Peyer's patch (tissue), 4 donors: ENCODE measurements at regions not wholly inside any gene's neighbourhood (a gene's known extent, or its start where the extent isn't known, plus 50 kb on each side); places are given as distances from the start of the nearest gene placed in this dataset.

ENCODE experiments used
- DNase-seq, 3 donors: peaks; one replicate each; pipeline ENCODE4 v3.0.0-alpha.2; 2017 to 2019
- H3K27ac ChIP-seq, 4 donors: fragments of 200-600 bp; sonication (generic); one replicate each; pipeline ENCODE4 v1.5.1; 2016 to 2019
- H3K27me3 ChIP-seq, 2 donors: fragments of 200-600 bp; sonication (generic); one replicate each; pipeline ENCODE4 v1.5.1; 2019
- H3K36me3 ChIP-seq, 3 donors: fragments of 200-600 bp; sonication (generic); one replicate each; pipeline ENCODE4 v1.5.1; 2016 to 2019
- H3K4me1 ChIP-seq, 4 donors: fragments of 200-600 bp; sonication (generic); one replicate each; pipeline ENCODE4 v1.5.1; 2016 to 2019
- H3K4me3 ChIP-seq, 4 donors: fragments of 200-600 bp; sonication (generic); 1 replicate in 3 of 4; 2 replicates in 1 of 4; pipeline ENCODE4 v1.5.1; 2016 to 2019; ENCODE audit warnings: mild to moderate bottlenecking in 1 of 4
- H3K9me3 ChIP-seq, 4 donors: fragments of 200-600 bp; sonication (generic); one replicate each; pipeline ENCODE4 v1.5.1; 2016 to 2019; ENCODE audit warnings: mild to moderate bottlenecking in 1 of 4
- CTCF ChIP-seq, 6 experiments: fragments of 450-650 bp in 4 of 6; fragments of 200-600 bp in 2 of 6; sonication (generic) in 1 of 6; IDR thresholded peaks; one replicate each; pipeline ENCODE4 v1.5.1; 2017 to 2019; ENCODE audit warnings: antibody characterized with exemption in 6 of 6, mild to moderate bottlenecking in 3 of 6, moderate library complexity in 1 of 6
- POLR2A ChIP-seq, 2 donors: fragments of 450-650 bp; IDR thresholded peaks; one replicate each; pipeline ENCODE4 v1.5.1; 2017; ENCODE audit warnings: antibody characterized with exemption in 2 of 2, mild to moderate bottlenecking in 2 of 2, moderate library complexity in 2 of 2

GRCh38 chr5:103498800-103499551 is 63.6 kb downstream of the NUDT12 start:
- Histone ChIP-seq H3K4me3 (no peak overlapping the region), H3K27ac (no peak overlapping the region), H3K36me3 (no peaks in the 10 kb centered on the region), H3K27me3 (no peaks in the 10 kb centered on the region), H3K4me1 (no peaks in the 10 kb centered on the region), H3K9me3 (no peaks in the 10 kb centered on the region)
- no peak for DNase-seq
- TF ChIP-seq POLR2A (IDR thresholded peaks at IDR 0.05) (no peak), CTCF (IDR thresholded peaks at IDR 0.05) (no peak)

DNA sequence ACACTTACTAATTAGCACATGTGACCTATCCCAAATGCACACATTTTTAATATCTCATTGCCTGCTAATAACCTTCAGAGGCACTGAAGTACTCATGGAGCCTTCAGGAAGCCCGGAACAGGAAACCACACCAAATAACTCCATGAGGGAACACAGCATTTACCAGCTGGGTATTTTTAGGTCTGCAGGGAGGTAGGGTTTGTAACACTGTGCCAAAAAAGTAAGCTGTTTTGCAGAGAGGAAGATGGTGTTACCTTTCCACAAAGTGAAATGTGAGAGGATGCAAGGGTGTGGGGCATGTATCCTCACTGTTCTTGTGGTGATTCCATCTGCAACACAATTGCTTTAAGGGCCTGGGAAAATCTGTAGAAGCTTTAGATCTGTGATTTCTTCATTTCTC is 64.4 kb downstream of the NUDT12 start:
- no peaks in the 10 kb centered on the region for H3K36me3 ChIP-seq
- TF ChIP-seq POLR2A (IDR thresholded peaks at IDR 0.05) (no peak), CTCF (IDR thresholded peaks at IDR 0.05) (no peak)
- H3K4me3 ChIP-seq = no peak overlapping the region
- no peaks in the 10 kb centered on the region for H3K27me3 ChIP-seq
- no peaks in the 10 kb centered on the region for H3K4me1 ChIP-seq
- H3K27ac ChIP-seq = no peak overlapping the region
- no peaks in the 10 kb centered on the region for H3K9me3 ChIP-seq
- no peak for DNase-seq

DNA sequence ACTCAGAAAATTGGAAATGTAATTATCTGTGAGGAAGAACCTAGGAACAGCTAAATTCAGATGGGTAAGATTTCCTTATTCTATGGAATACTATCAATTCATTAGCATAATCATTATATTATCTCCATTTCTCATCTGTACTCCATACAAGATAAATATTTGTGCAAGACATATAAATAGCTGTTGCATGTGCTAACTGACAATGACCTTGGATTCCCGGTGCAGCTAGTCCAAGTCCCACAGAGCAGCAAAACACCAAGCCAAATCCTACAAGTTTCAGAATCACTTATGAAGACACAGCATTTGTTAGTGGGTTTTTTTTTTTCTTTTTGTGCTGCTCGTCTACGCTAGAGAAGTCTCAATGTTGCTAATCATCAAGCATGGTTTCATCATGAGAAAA is 64.8 kb downstream of the NUDT12 start:
- DNase-seq = no peak
- Histone ChIP-seq H3K27ac (no peak overlapping the region), H3K9me3 (no peaks in the 10 kb centered on the region), H3K27me3 (no peaks in the 10 kb centered on the region), H3K4me3 (no peak overlapping the region), H3K4me1 (no peaks in the 10 kb centered on the region), H3K36me3 (no peaks in the 10 kb centered on the region)
- TF ChIP-seq POLR2A (IDR thresholded peaks at IDR 0.05) = no peak
- TF ChIP-seq CTCF (IDR thresholded peaks at IDR 0.05) = no peak

DNA sequence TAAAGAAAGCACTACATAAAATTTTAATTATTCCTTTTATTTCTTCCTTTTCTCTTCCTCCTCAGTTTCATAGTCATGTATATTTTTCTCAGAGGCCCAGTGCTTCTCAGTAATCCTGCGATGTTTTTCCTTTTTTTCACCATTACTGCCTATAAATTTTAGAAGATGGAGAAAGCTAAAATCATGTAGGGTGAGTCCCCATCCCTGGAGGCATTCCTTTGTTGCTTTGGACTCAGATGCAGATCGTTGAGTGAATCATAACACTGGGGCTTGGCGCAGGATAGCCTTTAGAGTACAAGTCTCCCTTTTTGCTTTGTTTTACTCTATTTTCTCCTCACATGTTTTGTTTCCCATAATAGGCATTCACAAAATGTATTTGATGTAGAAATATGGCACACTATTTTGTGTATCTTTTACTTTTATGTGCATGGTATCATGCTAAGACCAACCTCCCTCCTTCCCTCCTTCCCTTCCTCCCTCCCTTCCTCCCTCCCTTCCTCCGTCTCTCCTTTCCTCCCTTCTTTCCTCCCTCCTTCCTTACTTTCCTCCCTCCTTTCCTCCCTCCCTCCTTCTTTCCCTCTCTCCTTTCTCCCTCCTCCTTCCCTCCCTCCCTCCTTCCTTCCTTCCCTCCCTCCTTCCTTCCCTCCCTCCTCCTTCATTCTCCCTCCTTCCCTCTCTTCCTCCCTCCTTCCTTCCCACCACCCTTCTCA is 72.4 kb downstream of the NUDT12 start:
- no peak overlapping the region for H3K27ac ChIP-seq
- H3K9me3 ChIP-seq = no peaks in the 10 kb centered on the region
- H3K27me3 ChIP-seq = no peaks in the 10 kb centered on the region
- no peaks in the 10 kb centered on the region for H3K36me3 ChIP-seq
- no peaks in the 10 kb centered on the region for H3K4me1 ChIP-seq
- no peak for DNase-seq
- no peak for TF ChIP-seq CTCF (IDR thresholded peaks at IDR 0.05)
- TF ChIP-seq POLR2A (IDR thresholded peaks at IDR 0.05) = no peak
- H3K4me3 ChIP-seq = no peak overlapping the region

DNA sequence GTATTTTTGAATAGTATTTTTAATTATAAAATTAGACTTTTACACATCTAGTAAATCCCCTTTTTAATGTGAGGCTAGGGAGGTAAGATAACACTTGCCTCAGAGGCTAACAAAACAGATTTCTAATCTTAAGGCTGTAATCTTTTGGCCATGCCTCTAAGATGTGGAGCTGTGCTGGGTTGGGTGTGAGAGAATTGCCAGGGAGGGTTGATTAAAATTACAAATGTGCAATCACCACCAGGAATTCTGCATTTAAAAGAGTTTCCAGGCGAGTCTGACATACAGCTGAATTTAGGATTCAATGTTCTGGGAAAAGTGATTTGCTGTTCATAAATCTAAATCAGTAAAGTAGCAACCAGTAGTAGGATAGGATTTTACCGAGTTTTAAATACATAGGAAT is 73.3 kb downstream of the NUDT12 start:
- no peak for TF ChIP-seq POLR2A (IDR thresholded peaks at IDR 0.05)
- no peak for TF ChIP-seq CTCF (IDR thresholded peaks at IDR 0.05)
- Histone ChIP-seq H3K9me3 (no peaks in the 10 kb centered on the region), H3K36me3 (no peaks in the 10 kb centered on the region), H3K27me3 (no peaks in the 10 kb centered on the region), H3K4me3 (no peak overlapping the region), H3K4me1 (no peaks in the 10 kb centered on the region), H3K27ac (no peak overlapping the region)
- no peak for DNase-seq
